ENCODE measurements at regions not wholly inside any gene's neighbourhood (a gene's known extent, or its start where the extent isn't known, plus 50 kb on each side); places are given as distances from the start of the nearest gene placed in this dataset.

DNA sequence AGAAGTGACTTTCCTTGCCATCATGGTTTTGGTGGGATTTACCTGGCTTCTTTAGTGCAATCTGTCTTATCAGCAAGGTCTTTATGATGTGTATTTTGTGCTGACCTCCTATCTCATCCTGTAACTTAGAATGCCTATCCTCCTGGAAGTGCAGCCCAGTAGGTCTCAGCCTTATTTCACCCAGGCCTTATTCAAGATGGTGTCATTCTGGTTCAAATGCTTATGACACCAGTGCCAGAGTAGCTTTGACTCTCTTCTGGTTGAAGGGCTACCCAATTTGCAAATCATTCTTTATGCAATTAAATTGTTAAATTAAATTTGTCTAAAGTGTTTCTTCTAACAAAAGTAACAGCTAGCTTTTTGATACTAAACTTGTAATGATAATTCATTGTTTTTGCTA lies 58.8 kb upstream of the PRDM9 start:
- Histone ChIP-seq H4K20me1 (ENCODE audit: insufficient read depth, low read length) (no peaks in the 10 kb centered on the region), H2AFZ (ENCODE audit: low read length) (no peak overlapping the region), H3K9me3 (ENCODE audit: low read length) (peaks cover 52% of the 10 kb centered on the region), H3K4me3 (replicated peaks in 1 of 3; ENCODE audit: insufficient read depth in 1 of 3, low read depth in 2 of 3, low read length in 3 of 3) (no peak overlapping the region), H3K9ac (ENCODE audit: insufficient read depth, low read depth, low read length) (no peak overlapping the region), H3K4me1 (ENCODE audit: insufficient read depth, low read length) (no peaks in the 10 kb centered on the region), H3K36me3 (replicated peaks in 1 of 2; ENCODE audit: control insufficient read depth in 1 of 2, insufficient read depth in 2 of 2, low read length in 2 of 2) (no peaks in the 10 kb centered on the region), H3K4me2 (ENCODE audit: low read depth, low read length) (no peak overlapping the region), H3K79me2 (ENCODE audit: insufficient read depth, low read length) (no peaks in the 10 kb centered on the region), H3K27ac (ENCODE audit: extremely low read length, insufficient read depth, low read length) (no peak overlapping the region), H3K27me3 (ENCODE audit: control insufficient read depth in 1 of 2, insufficient read depth in 2 of 2, low read length in 2 of 2) (no peaks in the 10 kb centered on the region)
- ChIA-PET POLR2A (no interaction called here), CTCF (ENCODE audit: low intra/inter-chr PET ratio, low total read pairs) (no interaction called here)
- FAIRE-seq (no peak), DNase-seq (ENCODE audit: low spot score) (no peak), ATAC-seq (no peak)
- intact Hi-C loops (cut with micrococcal nuclease; ENCODE audit: unreplicated experiment) (no loop called here), in situ Hi-C loops (cut with HindIII; ENCODE audit: extremely low pct_ligation_motif_present, low pct_unique_long_range_greater_than_20kb) (no loop called here)
- TF ChIP-seq, protein P1, sequence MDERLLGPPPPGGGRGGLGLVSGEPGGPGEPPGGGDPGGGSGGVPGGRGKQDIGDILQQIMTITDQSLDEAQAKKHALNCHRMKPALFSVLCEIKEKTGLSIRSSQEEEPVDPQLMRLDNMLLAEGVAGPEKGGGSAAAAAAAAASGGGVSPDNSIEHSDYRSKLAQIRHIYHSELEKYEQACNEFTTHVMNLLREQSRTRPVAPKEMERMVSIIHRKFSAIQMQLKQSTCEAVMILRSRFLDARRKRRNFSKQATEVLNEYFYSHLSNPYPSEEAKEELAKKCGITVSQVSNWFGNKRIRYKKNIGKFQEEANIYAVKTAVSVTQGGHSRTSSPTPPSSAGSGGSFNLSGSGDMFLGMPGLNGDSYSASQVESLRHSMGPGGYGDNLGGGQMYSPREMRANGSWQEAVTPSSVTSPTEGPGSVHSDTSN (CRISPR knock-in tag; IDR thresholded peaks at IDR 0.05), result no peak
- TF ChIP-seq, protein P2, sequence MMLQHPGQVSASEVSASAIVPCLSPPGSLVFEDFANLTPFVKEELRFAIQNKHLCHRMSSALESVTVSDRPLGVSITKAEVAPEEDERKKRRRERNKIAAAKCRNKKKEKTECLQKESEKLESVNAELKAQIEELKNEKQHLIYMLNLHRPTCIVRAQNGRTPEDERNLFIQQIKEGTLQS (CRISPR knock-in tag; IDR thresholded peaks at IDR 0.05), result no peak
- TF ChIP-seq MYC (CRISPR knock-in tag; IDR thresholded peaks at IDR 0.05; ENCODE audit: borderline replicate concordance), result no peak
- TF ChIP-seq CHD4 (IDR thresholded peaks at IDR 0.05; ENCODE audit: borderline replicate concordance, low read length), result no peak
- TF ChIP-seq HHEX (CRISPR knock-in tag; IDR thresholded peaks at IDR 0.05), result no peak
- TF ChIP-seq, protein P3, sequence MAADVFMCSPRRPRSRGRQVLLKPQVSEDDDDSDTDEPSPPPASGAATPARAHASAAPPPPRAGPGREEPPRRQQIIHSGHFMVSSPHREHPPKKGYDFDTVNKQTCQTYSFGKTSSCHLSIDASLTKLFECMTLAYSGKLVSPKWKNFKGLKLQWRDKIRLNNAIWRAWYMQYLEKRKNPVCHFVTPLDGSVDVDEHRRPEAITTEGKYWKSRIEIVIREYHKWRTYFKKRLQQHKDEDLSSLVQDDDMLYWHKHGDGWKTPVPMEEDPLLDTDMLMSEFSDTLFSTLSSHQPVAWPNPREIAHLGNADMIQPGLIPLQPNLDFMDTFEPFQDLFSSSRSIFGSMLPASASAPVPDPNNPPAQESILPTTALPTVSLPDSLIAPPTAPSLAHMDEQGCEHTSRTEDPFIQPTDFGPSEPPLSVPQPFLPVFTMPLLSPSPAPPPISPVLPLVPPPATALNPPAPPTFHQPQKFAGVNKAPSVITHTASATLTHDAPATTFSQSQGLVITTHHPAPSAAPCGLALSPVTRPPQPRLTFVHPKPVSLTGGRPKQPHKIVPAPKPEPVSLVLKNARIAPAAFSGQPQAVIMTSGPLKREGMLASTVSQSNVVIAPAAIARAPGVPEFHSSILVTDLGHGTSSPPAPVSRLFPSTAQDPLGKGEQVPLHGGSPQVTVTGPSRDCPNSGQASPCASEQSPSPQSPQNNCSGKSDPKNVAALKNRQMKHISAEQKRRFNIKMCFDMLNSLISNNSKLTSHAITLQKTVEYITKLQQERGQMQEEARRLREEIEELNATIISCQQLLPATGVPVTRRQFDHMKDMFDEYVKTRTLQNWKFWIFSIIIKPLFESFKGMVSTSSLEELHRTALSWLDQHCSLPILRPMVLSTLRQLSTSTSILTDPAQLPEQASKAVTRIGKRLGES (CRISPR knock-in tag; IDR thresholded peaks at IDR 0.05; ENCODE audit: borderline replicate concordance), result no peak
- no peak for TF ChIP-seq ZBTB7B (CRISPR knock-in tag; IDR thresholded peaks at IDR 0.05)
- TF ChIP-seq, protein P4, sequence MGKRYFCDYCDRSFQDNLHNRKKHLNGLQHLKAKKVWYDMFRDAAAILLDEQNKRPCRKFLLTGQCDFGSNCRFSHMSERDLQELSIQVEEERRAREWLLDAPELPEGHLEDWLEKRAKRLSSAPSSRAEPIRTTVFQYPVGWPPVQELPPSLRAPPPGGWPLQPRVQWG (CRISPR knock-in tag; IDR thresholded peaks at IDR 0.05; ENCODE audit: borderline replicate concordance, low read depth), result no peak
- no peak for TF ChIP-seq NCOA1 (CRISPR knock-in tag; IDR thresholded peaks at IDR 0.05)
- no TSS peak for BruUV-seq (replicated peaks)

Data from HepG2 (cell line).